ENCODE measurements at regions not wholly inside any gene's neighbourhood (a gene's known extent, or its start where the extent isn't known, plus 50 kb on each side); places are given as distances from the start of the nearest gene placed in this dataset.
"Not testable (repeated sequence)": the region's sequence is repeated elsewhere in the genome, so short reads cannot be mapped to it uniquely, and the experiment has no call there.

DNA sequence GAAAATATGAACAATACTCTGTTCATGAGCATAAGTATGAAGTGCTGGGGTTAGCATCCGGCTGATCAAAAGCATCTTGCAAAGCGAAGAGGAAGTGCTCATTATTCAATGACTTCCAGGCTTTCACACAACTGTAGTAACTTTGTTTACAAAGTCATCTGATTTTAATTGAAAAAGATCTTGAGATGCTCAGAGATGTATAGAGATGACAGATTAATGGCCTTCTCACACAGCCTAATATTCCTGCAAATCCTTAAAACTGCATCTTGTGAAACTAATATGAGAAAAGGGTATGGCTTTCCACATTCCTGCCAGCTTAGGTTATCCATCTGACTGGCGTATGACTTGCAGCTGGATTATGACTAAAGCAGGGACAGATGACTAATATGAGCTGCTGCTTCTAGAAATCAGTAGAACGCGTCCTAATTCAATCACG lies 125.4 kb downstream of the CASP12 start:
- POLR2A ChIA-PET: interaction anchor here (0.6 to 1.0 kb wide), 2 partner anchors 236 to 774 kb away, joined by 3 read pairs; no protein-coding TSS in a partner anchor
- no peak overlapping the region for H2AFZ ChIP-seq (ENCODE audit: low read length)
- no peak overlapping the region for H3K4me3 ChIP-seq (ENCODE audit: low read depth, low read length, poor library complexity, severe bottlenecking)
- no peak for DNase-seq (ENCODE audit: low spot score)
- H3K4me2 ChIP-seq (ENCODE audit: low read length): no peak overlapping the region
- no peaks in the 10 kb centered on the region for H4K20me1 ChIP-seq (ENCODE audit: insufficient read depth, low read length)
- CTCF ChIA-PET (ENCODE audit: unreplicated experiment): no interaction called here
- intact Hi-C loops (cut with micrococcal nuclease; ENCODE audit: unreplicated experiment): no loop called here
- no TSS peak for BruUV-seq (replicated peaks)
- no peaks in the 10 kb centered on the region for H3K79me2 ChIP-seq (ENCODE audit: insufficient read depth, low read depth, low read length)
- H3K27ac ChIP-seq (ENCODE audit: low read depth, low read length, poor library complexity, severe bottlenecking): no peak overlapping the region
- TF ChIP-seq EZH2phosphoT487 (IDR thresholded peaks at IDR 0.05; ENCODE audit: borderline replicate concordance, low read depth, low read length): no peak
- TF ChIP-seq, protein P1, sequence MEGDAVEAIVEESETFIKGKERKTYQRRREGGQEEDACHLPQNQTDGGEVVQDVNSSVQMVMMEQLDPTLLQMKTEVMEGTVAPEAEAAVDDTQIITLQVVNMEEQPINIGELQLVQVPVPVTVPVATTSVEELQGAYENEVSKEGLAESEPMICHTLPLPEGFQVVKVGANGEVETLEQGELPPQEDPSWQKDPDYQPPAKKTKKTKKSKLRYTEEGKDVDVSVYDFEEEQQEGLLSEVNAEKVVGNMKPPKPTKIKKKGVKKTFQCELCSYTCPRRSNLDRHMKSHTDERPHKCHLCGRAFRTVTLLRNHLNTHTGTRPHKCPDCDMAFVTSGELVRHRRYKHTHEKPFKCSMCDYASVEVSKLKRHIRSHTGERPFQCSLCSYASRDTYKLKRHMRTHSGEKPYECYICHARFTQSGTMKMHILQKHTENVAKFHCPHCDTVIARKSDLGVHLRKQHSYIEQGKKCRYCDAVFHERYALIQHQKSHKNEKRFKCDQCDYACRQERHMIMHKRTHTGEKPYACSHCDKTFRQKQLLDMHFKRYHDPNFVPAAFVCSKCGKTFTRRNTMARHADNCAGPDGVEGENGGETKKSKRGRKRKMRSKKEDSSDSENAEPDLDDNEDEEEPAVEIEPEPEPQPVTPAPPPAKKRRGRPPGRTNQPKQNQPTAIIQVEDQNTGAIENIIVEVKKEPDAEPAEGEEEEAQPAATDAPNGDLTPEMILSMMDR (conservative IDR thresholded peaks at IDR 0.05; ENCODE audit: low read length): no peak
- H3K36me3 ChIP-seq (ENCODE audit: insufficient read depth, low read length): no peaks in the 10 kb centered on the region
- H3K9me3 ChIP-seq (ENCODE audit: low read length): no peaks in the 10 kb centered on the region
- H3K9me2 ChIP-seq (ENCODE audit: insufficient read depth, low read length): no peaks in the 10 kb centered on the region
- H3K4me1 ChIP-seq (ENCODE audit: insufficient read depth, low read length, poor library complexity, severe bottlenecking): no peaks in the 10 kb centered on the region

DNA sequence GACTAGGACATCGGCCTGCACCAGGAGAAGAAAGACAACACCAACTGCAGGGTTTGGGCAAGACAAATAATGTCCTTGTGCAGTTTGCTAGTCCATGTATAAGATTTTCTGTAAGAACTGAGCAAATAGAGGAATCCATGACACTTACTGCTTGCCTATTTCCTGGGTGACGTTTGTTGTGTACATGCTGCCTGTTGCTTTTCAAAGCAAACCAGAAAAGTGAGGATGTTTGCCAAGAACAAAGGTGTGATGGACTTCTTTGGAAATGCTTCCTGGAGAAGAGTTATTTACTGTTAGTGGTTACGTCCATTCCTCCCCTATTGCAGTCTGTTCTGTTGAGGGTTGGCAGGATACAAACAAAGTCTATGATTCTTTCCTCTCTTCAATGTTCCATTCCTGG lies 126.5 kb downstream of the CASP12 start:
- intact Hi-C loops (cut with micrococcal nuclease; ENCODE audit: unreplicated experiment): no loop called here
- H3K4me2 ChIP-seq (ENCODE audit: low read length): no peak overlapping the region
- ChIA-PET CTCF (ENCODE audit: unreplicated experiment) (no interaction called here), POLR2A (no interaction called here)
- H2AFZ ChIP-seq (ENCODE audit: low read length): no peak overlapping the region
- no peaks in the 10 kb centered on the region for H4K20me1 ChIP-seq (ENCODE audit: insufficient read depth, low read length)
- no TSS peak for BruUV-seq (replicated peaks)
- no peaks in the 10 kb centered on the region for H3K9me2 ChIP-seq (ENCODE audit: insufficient read depth, low read length)
- H3K9me3 ChIP-seq (ENCODE audit: low read length): no peaks in the 10 kb centered on the region
- H3K36me3 ChIP-seq (ENCODE audit: insufficient read depth, low read length): no peaks in the 10 kb centered on the region
- TF ChIP-seq, protein P1 (conservative IDR thresholded peaks at IDR 0.05; ENCODE audit: low read length): no peak
- no peak for TF ChIP-seq EZH2phosphoT487 (IDR thresholded peaks at IDR 0.05; ENCODE audit: borderline replicate concordance, low read depth, low read length)
- H3K27ac ChIP-seq (ENCODE audit: low read depth, low read length, poor library complexity, severe bottlenecking): no peak overlapping the region
- no peak for DNase-seq (ENCODE audit: low spot score)
- no peaks in the 10 kb centered on the region for H3K79me2 ChIP-seq (ENCODE audit: insufficient read depth, low read depth, low read length)
- H3K4me3 ChIP-seq (ENCODE audit: low read depth, low read length, poor library complexity, severe bottlenecking): no peak overlapping the region
- no peaks in the 10 kb centered on the region for H3K4me1 ChIP-seq (ENCODE audit: insufficient read depth, low read length, poor library complexity, severe bottlenecking)

DNA sequence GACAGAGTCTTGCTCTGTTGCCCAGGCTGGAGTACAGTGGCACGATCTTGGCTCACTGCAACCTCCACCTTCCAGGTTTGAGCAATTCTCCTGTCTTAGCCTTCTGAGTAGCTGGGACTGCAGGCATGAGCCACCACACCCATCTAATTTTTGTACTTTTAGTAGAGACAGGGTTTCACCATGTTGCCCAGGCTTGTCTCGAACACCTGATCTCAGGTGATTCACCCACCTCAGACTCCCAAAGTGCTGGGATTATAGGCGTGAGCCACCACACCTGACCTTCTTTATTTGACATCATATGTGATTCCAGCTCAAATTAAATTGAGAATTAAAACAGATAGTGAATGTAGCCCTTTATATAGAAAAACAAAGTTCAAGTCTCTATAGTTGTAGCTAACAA lies 127.2 kb downstream of the CASP12 start:
- H2AFZ ChIP-seq (ENCODE audit: low read length); H3K9me3 ChIP-seq (ENCODE audit: low read length); H3K36me3 ChIP-seq (ENCODE audit: insufficient read depth, low read length); H3K4me1 ChIP-seq (ENCODE audit: insufficient read depth, low read length, poor library complexity, severe bottlenecking); POLR2A ChIA-PET; CTCF ChIA-PET (ENCODE audit: unreplicated experiment); H3K79me2 ChIP-seq (ENCODE audit: insufficient read depth, low read depth, low read length); intact Hi-C loops (cut with micrococcal nuclease; ENCODE audit: unreplicated experiment); BruUV-seq (replicated peaks); H3K4me3 ChIP-seq (ENCODE audit: low read depth, low read length, poor library complexity, severe bottlenecking); H4K20me1 ChIP-seq (ENCODE audit: insufficient read depth, low read length); DNase-seq (ENCODE audit: low spot score); H3K9me2 ChIP-seq (ENCODE audit: insufficient read depth, low read length); H3K27ac ChIP-seq (ENCODE audit: low read depth, low read length, poor library complexity, severe bottlenecking); H3K4me2 ChIP-seq (ENCODE audit: low read length): not testable (repeated sequence)
